MM.1S (cell line): ENCODE measurements at regions not wholly inside any gene's neighbourhood (a gene's known extent, or its start where the extent isn't known, plus 50 kb on each side); places are given as distances from the start of the nearest gene placed in this dataset.

Source experiments
- DNase-seq: peaks from one replicate; pipeline ENCODE4 v3.0.0-alpha.2; 2015
- H2AFZ ChIP-seq: fragments of 300-600 bp; sonication (generic); 2 replicates; pipeline ENCODE4 v1.6.0; 2016; ENCODE audit warnings: antibody characterized with exemption, low read length
- H3F3A ChIP-seq: fragments of 300-600 bp; sonication (generic); 2 replicates; pipeline ENCODE4 v1.6.1; 2016; ENCODE audit warnings: mild to moderate bottlenecking, antibody characterized with exemption, low read length, moderate library complexity, mixed read lengths; ENCODE audit not compliant: insufficient read depth
- H3K27ac ChIP-seq: fragments of 300-600 bp; sonication (generic); 2 replicates; pipeline ENCODE4 v1.5.1; 2016; ENCODE audit warnings: mild to moderate bottlenecking, low read length
- H3K27me3 ChIP-seq: fragments of 300-600 bp; sonication (generic); replicated peaks from 2 replicates; pipeline ENCODE4 v1.6.0; 2016; ENCODE audit warnings: low read length; ENCODE audit not compliant: insufficient read depth
- H3K36me3 ChIP-seq: fragments of 300-600 bp; sonication (generic); replicated peaks from 2 replicates; pipeline ENCODE4 v1.6.1; 2016; ENCODE audit warnings: mild to moderate bottlenecking, low read length, mixed read lengths; ENCODE audit not compliant: insufficient read depth
- H3K4me1 ChIP-seq: fragments of 300-600 bp; sonication (generic); 2 replicates; pipeline ENCODE4 v1.6.1; 2016; ENCODE audit warnings: low read length, mixed read lengths
- H3K4me2 ChIP-seq: fragments of 300-600 bp; sonication (generic); 2 replicates; pipeline ENCODE4 v1.6.0; 2016; ENCODE audit warnings: low read depth, low read length
- H3K4me3 ChIP-seq: fragments of 300-600 bp; sonication (generic); 2 replicates; pipeline ENCODE4 v1.5.1; 2016; ENCODE audit warnings: low read length, mixed read lengths
- H3K79me2 ChIP-seq: fragments of 300-600 bp; sonication (generic); 2 replicates; pipeline ENCODE4 v1.6.1; 2016; ENCODE audit warnings: mixed run types, low read length, mixed read lengths
- H3K9ac ChIP-seq: fragments of 300-600 bp; sonication (generic); 2 replicates; pipeline ENCODE4 v1.6.1; 2016; ENCODE audit warnings: low read length, mixed read lengths
- H3K9me2 ChIP-seq: fragments of 300-600 bp; sonication (generic); replicated peaks from 2 replicates; pipeline ENCODE4 v1.6.1; 2016; ENCODE audit warnings: mild to moderate bottlenecking, low read length, mixed read lengths; ENCODE audit not compliant: insufficient read depth
- H3K9me3 ChIP-seq: fragments of 300-600 bp; sonication (generic); replicated peaks from 2 replicates; pipeline ENCODE4 v1.6.1; 2016; ENCODE audit warnings: mild to moderate bottlenecking, low read length, mixed read lengths; ENCODE audit not compliant: insufficient read depth
- H4K20me1 ChIP-seq: fragments of 300-600 bp; sonication (generic); 2 replicates; pipeline ENCODE4 v1.6.1; 2016; ENCODE audit warnings: mild to moderate bottlenecking, low read length, moderate library complexity, mixed read lengths; ENCODE audit not compliant: insufficient read depth
- CTCF ChIP-seq: fragments of 300-600 bp; sonication (generic); IDR thresholded peaks from 2 replicates; pipeline ENCODE4 v1.5.1; 2016; ENCODE audit warnings: antibody characterized with exemption, low read length, mixed read lengths
- EZH2 ChIP-seq: fragments of 300-600 bp; sonication (generic); optimal IDR thresholded peaks from 2 replicates; pipeline ENCODE3; 2017; ENCODE audit warnings: low read depth, mild to moderate bottlenecking, antibody characterized with exemption, low read length, mixed read lengths
- EZH2phosphoT487 ChIP-seq: fragments of 300-600 bp; sonication (generic); IDR thresholded peaks from 2 replicates; pipeline ENCODE4 v1.6.1; 2018; ENCODE audit warnings: antibody characterized with exemption, low read length

- Histone ChIP-seq H2AFZ (no peak overlapping the region), H3K36me3 (no peaks in the 10 kb centered on the region)
Measured at GRCh38 chr20:48354320-48354876, 473.4 kb downstream of the PREX1 start.

GRCh38 chr20:48352628-48353027, 475.2 kb downstream of the PREX1 start:
- Histone ChIP-seq H3K79me2 (no peaks in the 10 kb centered on the region), H3K36me3 (no peaks in the 10 kb centered on the region), H3K4me1 (no peaks in the 10 kb centered on the region), H3K9me3 (no peaks in the 10 kb centered on the region), H2AFZ (no peak overlapping the region), H3K9ac (no peak overlapping the region), H3K4me2 (no peak overlapping the region), H3K9me2 (no peaks in the 10 kb centered on the region), H4K20me1 (no peaks in the 10 kb centered on the region), H3K27me3 (no peaks in the 10 kb centered on the region), H3K27ac (no peak overlapping the region), H3F3A (no peaks in the 10 kb centered on the region), H3K4me3 (no peak overlapping the region)
- DNase-seq: no peak
- TF ChIP-seq CTCF (no peak), EZH2phosphoT487 (no peak), EZH2 (no peak)

More at GRCh38 chr20:48354320-48354876, 473.4 kb downstream of the PREX1 start:
- Histone ChIP-seq H3K27ac (no peak overlapping the region), H3K9ac (no peak overlapping the region), H3K9me2 (no peaks in the 10 kb centered on the region), H3K27me3 (no peaks in the 10 kb centered on the region), H3K4me3 (no peak overlapping the region), H3K9me3 (no peaks in the 10 kb centered on the region), H3K79me2 (no peaks in the 10 kb centered on the region), H3K4me1 (peaks cover 12% of the 10 kb centered on the region), H4K20me1 (no peaks in the 10 kb centered on the region), H3F3A (peaks cover 9% of the 10 kb centered on the region; the same call in 1 of the 2 replicates), H3K4me2 (no peak overlapping the region)
- TF ChIP-seq EZH2phosphoT487 (no peak), CTCF (no peak), EZH2 (no peak)
- no peak for DNase-seq

GRCh38 chr20:48352042-48352441, 475.8 kb downstream of the PREX1 start:
- Histone ChIP-seq H3K79me2 (no peaks in the 10 kb centered on the region), H3K4me3 (no peak overlapping the region), H3K9me2 (no peaks in the 10 kb centered on the region), H3K9me3 (no peaks in the 10 kb centered on the region), H3K27ac (no peak overlapping the region), H3K4me2 (no peak overlapping the region), H2AFZ (no peak overlapping the region), H3K27me3 (no peaks in the 10 kb centered on the region), H3K4me1 (no peaks in the 10 kb centered on the region), H3F3A (no peaks in the 10 kb centered on the region), H3K9ac (no peak overlapping the region), H4K20me1 (no peaks in the 10 kb centered on the region), H3K36me3 (no peaks in the 10 kb centered on the region)
- DNase-seq: no peak
- TF ChIP-seq CTCF (no peak), EZH2 (no peak), EZH2phosphoT487 (no peak)
